ENCODE measurements at regions not wholly inside any gene's neighbourhood (a gene's known extent, or its start where the extent isn't known, plus 50 kb on each side); places are given as distances from the start of the nearest gene placed in this dataset.
"Not testable (repeated sequence)": the region's sequence is repeated elsewhere in the genome, so short reads cannot be mapped to it uniquely, and the experiment has no call there.

- Histone ChIP-seq H3K27me3 (ENCODE audit: insufficient read depth, low read length, poor library complexity) (no peaks in the 10 kb centered on the region), H4K20me1 (ENCODE audit: insufficient read depth, low read length) (no peaks in the 10 kb centered on the region), H3K4me1 (ENCODE audit: insufficient read depth, low read length) (no peaks in the 10 kb centered on the region), H3K9me3 (ENCODE audit: insufficient read depth, low read length, severe bottlenecking) (no peaks in the 10 kb centered on the region), H3K4me2 (ENCODE audit: insufficient read depth, low read length) (no peak overlapping the region), H3K27ac (ENCODE audit: low read length) (no peak overlapping the region), H3K79me2 (ENCODE audit: insufficient read depth, low read length) (no peaks in the 10 kb centered on the region), H3K9ac (ENCODE audit: low read depth, low read length) (no peak overlapping the region), H3K36me3 (ENCODE audit: insufficient read depth, low read length) (no peaks in the 10 kb centered on the region), H3K4me3 (ENCODE audit: low read depth in 1 of 2, low read length in 2 of 2) (no peak overlapping the region), H2AFZ (ENCODE audit: low read depth, low read length) (no peak overlapping the region)
- no peak for TF ChIP-seq EZH2 (IDR thresholded peaks at IDR 0.05; ENCODE audit: borderline replicate concordance, low read depth, low read length, severe bottlenecking)
- TF ChIP-seq, protein P1, sequence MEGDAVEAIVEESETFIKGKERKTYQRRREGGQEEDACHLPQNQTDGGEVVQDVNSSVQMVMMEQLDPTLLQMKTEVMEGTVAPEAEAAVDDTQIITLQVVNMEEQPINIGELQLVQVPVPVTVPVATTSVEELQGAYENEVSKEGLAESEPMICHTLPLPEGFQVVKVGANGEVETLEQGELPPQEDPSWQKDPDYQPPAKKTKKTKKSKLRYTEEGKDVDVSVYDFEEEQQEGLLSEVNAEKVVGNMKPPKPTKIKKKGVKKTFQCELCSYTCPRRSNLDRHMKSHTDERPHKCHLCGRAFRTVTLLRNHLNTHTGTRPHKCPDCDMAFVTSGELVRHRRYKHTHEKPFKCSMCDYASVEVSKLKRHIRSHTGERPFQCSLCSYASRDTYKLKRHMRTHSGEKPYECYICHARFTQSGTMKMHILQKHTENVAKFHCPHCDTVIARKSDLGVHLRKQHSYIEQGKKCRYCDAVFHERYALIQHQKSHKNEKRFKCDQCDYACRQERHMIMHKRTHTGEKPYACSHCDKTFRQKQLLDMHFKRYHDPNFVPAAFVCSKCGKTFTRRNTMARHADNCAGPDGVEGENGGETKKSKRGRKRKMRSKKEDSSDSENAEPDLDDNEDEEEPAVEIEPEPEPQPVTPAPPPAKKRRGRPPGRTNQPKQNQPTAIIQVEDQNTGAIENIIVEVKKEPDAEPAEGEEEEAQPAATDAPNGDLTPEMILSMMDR (IDR thresholded peaks at IDR 0.05; ENCODE audit: borderline replicate concordance, extremely low read depth, low read length, poor library complexity, severe bottlenecking), result no peak
- ATAC-seq (ENCODE audit: insufficient read depth, low read depth) (no peak), DNase-seq (no peak)
These were observed 885.2 kb upstream of the AUTS2 start for GRCh38 chr7:68712956-68713495.

DNA sequence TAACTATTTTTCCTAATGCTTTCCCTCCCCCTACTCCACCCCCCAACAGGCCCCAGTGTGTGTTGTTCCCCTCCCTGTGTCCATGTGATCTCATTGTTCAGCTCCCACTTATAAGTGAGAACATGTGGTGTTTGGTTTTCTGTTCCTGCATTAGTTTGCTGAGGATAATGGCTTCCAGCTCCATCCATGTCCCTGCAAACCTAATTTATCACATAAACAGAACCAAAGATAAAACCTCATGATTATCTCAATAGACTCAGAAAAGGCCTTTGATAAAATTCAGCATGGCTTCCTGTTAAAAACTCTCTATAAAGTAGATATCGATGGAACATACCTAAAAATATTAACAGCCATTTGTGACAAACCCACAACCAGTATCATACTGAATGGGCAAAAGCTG, 884.1 kb upstream of the AUTS2 start:
- not testable (repeated sequence) for H2AFZ ChIP-seq (ENCODE audit: low read depth, low read length); H3K27ac ChIP-seq (ENCODE audit: low read length); ATAC-seq (ENCODE audit: insufficient read depth, low read depth)

GRCh38 chr7:68715907-68716306, 882.4 kb upstream of the AUTS2 start:
- Histone ChIP-seq H3K27ac (ENCODE audit: low read length) (no peak overlapping the region), H3K4me2 (ENCODE audit: insufficient read depth, low read length) (no peak overlapping the region), H3K9ac (ENCODE audit: low read depth, low read length) (no peak overlapping the region), H3K36me3 (ENCODE audit: insufficient read depth, low read length) (no peaks in the 10 kb centered on the region), H3K9me3 (ENCODE audit: insufficient read depth, low read length, severe bottlenecking) (no peaks in the 10 kb centered on the region), H3K79me2 (ENCODE audit: insufficient read depth, low read length) (no peaks in the 10 kb centered on the region), H3K4me1 (ENCODE audit: insufficient read depth, low read length) (no peaks in the 10 kb centered on the region), H3K27me3 (ENCODE audit: insufficient read depth, low read length, poor library complexity) (no peaks in the 10 kb centered on the region), H4K20me1 (ENCODE audit: insufficient read depth, low read length) (no peaks in the 10 kb centered on the region), H2AFZ (ENCODE audit: low read depth, low read length) (no peak overlapping the region), H3K4me3 (ENCODE audit: low read depth in 1 of 2, low read length in 2 of 2) (no peak overlapping the region)
- DNase-seq (no peak), ATAC-seq (ENCODE audit: insufficient read depth, low read depth) (no peak)
- no peak for TF ChIP-seq EZH2 (IDR thresholded peaks at IDR 0.05; ENCODE audit: borderline replicate concordance, low read depth, low read length, severe bottlenecking)
- TF ChIP-seq, protein P1 (IDR thresholded peaks at IDR 0.05; ENCODE audit: borderline replicate concordance, extremely low read depth, low read length, poor library complexity, severe bottlenecking), result no peak

More for the DNA sequence above, 884.1 kb upstream of the AUTS2 start:
- H3K9ac ChIP-seq (ENCODE audit: low read depth, low read length); H4K20me1 ChIP-seq (ENCODE audit: insufficient read depth, low read length); H3K36me3 ChIP-seq (ENCODE audit: insufficient read depth, low read length); H3K4me3 ChIP-seq (ENCODE audit: low read depth in 1 of 2, low read length in 2 of 2); H3K4me2 ChIP-seq (ENCODE audit: insufficient read depth, low read length); H3K27me3 ChIP-seq (ENCODE audit: insufficient read depth, low read length, poor library complexity); H3K79me2 ChIP-seq (ENCODE audit: insufficient read depth, low read length); H3K4me1 ChIP-seq (ENCODE audit: insufficient read depth, low read length); DNase-seq; H3K9me3 ChIP-seq (ENCODE audit: insufficient read depth, low read length, severe bottlenecking): not testable (repeated sequence)

- Histone ChIP-seq H4K20me1 (ENCODE audit: insufficient read depth, low read length) (no peaks in the 10 kb centered on the region), H3K27ac (ENCODE audit: low read length) (no peak overlapping the region), H3K79me2 (ENCODE audit: insufficient read depth, low read length) (no peaks in the 10 kb centered on the region), H3K4me2 (ENCODE audit: insufficient read depth, low read length) (no peak overlapping the region), H3K36me3 (ENCODE audit: insufficient read depth, low read length) (no peaks in the 10 kb centered on the region), H3K9ac (ENCODE audit: low read depth, low read length) (no peak overlapping the region), H3K27me3 (ENCODE audit: insufficient read depth, low read length, poor library complexity) (no peaks in the 10 kb centered on the region), H2AFZ (ENCODE audit: low read depth, low read length) (no peak overlapping the region), H3K4me3 (ENCODE audit: low read depth in 1 of 2, low read length in 2 of 2) (no peak overlapping the region), H3K9me3 (ENCODE audit: insufficient read depth, low read length, severe bottlenecking) (no peaks in the 10 kb centered on the region), H3K4me1 (ENCODE audit: insufficient read depth, low read length) (no peaks in the 10 kb centered on the region)
- DNase-seq (no peak), ATAC-seq (ENCODE audit: insufficient read depth, low read depth) (no peak)
- TF ChIP-seq, protein P1 (IDR thresholded peaks at IDR 0.05; ENCODE audit: borderline replicate concordance, extremely low read depth, low read length, poor library complexity, severe bottlenecking), result no peak
- TF ChIP-seq EZH2 (IDR thresholded peaks at IDR 0.05; ENCODE audit: borderline replicate concordance, low read depth, low read length, severe bottlenecking), result no peak
These were observed 881.1 kb upstream of the AUTS2 start for GRCh38 chr7:68717176-68717575.

All from DND-41 (cell line).